Endothelial cell of umbilical vein (primary cell): ENCODE measurements at regions not wholly inside any gene's neighbourhood (a gene's known extent, or its start where the extent isn't known, plus 50 kb on each side); places are given as distances from the start of the nearest gene placed in this dataset.

ENCODE experiments used
- BruUV-seq: library from RNA; stranded (reverse); fragments of 400-500 nt; replicated peaks from 2 replicates; lab custom pipeline; 2021; lab: Mats Ljungman, UMichigan
- CTCF ChIA-PET: fragments of 300-600, 350-600 bp; sonication (Branson Sonifier 250); formaldehyde crosslinking; loops from one replicate; lab custom pipeline; 2021; ENCODE audit warnings: antibody characterized with exemption, inconsistent platforms; lab: Charles Lee
- POLR2A ChIA-PET: fragments of 300-600, 350-600 bp; sonication (Branson Sonifier 250); formaldehyde crosslinking; loops from one replicate; lab custom pipeline; 2021; ENCODE audit warnings: antibody characterized with exemption, inconsistent platforms; lab: Charles Lee
- DNase-seq: peaks from one replicate; pipeline ENCODE4 v3.0.0-alpha.2; 2011; ENCODE audit warnings: low read depth, low spot score
- FAIRE-seq: peaks from 2 replicates; lab custom pipeline; 2011; peaks lifted over from hg19 to GRCh38; lab: Jason Lieb, UNC
- H2AFZ ChIP-seq: 2 replicates; pipeline ENCODE4 v1.6.0; 2012; ENCODE audit warnings: low read depth, low read length, control low read depth, inconsistent platforms
- H3K27ac ChIP-seq: 2 replicates; pipeline ENCODE4 v1.5.1; 2011; ENCODE audit warnings: low read depth, mild to moderate bottlenecking, control low read depth, low read length, moderate library complexity; ENCODE audit not compliant: insufficient read depth
- H3K27me3 ChIP-seq, 2 experiments: 2 replicates each; pipeline versions ENCODE4 v1.6.0 to v1.6.1; 2011; ENCODE audit warnings: low read length in 2 of 2, mixed read lengths in 1 of 2; ENCODE audit not compliant: control insufficient read depth in 2 of 2, insufficient read depth in 2 of 2
- H3K36me3 ChIP-seq, 2 experiments: 2 replicates in 1 of 2; 3 replicates in 1 of 2; pipeline ENCODE4 v1.5.1; 2011; ENCODE audit warnings: low read length in 2 of 2, mild to moderate bottlenecking in 1 of 2, moderate library complexity in 1 of 2; ENCODE audit not compliant: control insufficient read depth in 2 of 2, insufficient read depth in 2 of 2; ENCODE audit errors: extremely low read depth in 1 of 2
- H3K4me1 ChIP-seq: 3 replicates; pipeline ENCODE4 v1.5.1; 2011; ENCODE audit warnings: mild to moderate bottlenecking, low read length; ENCODE audit not compliant: control insufficient read depth, insufficient read depth; ENCODE audit errors: extremely low read depth
- H3K4me2 ChIP-seq: 2 replicates; pipeline ENCODE4 v1.6.1; 2011; ENCODE audit warnings: low read length, control low read depth, mixed read lengths; ENCODE audit not compliant: insufficient read depth
- H3K4me3 ChIP-seq, 3 experiments: fragments of 200-600 bp in 1 of 3; sonication (generic), shearing (Covaris generic) in 1 of 3; replicated peaks in 1 of 3; 2 replicates each; pipeline ENCODE4 v1.5.1; 2011 to 2016; ENCODE audit warnings: control low read depth in 3 of 3, low read length in 3 of 3, mild to moderate bottlenecking in 2 of 3, inconsistent platforms in 1 of 3, low read depth in 1 of 3, moderate library complexity in 1 of 3; ENCODE audit not compliant: insufficient read depth in 1 of 3
- H3K79me2 ChIP-seq: 2 replicates; pipeline ENCODE4 v1.6.0; 2012; ENCODE audit warnings: low read length, inconsistent platforms; ENCODE audit not compliant: control insufficient read depth, insufficient read depth
- H3K9ac ChIP-seq: replicated peaks from 2 replicates; pipeline ENCODE3; 2011; ENCODE audit warnings: low read length, control low read depth; ENCODE audit not compliant: insufficient read depth; ENCODE audit errors: extremely low read depth
- H3K9me1 ChIP-seq: replicated peaks from 3 replicates; pipeline ENCODE4 v1.6.0; 2011; ENCODE audit warnings: mild to moderate bottlenecking, low read length; ENCODE audit not compliant: control insufficient read depth, insufficient read depth; ENCODE audit errors: extremely low read depth
- H3K9me3 ChIP-seq: replicated peaks from 2 replicates; pipeline ENCODE4 v1.5.1; 2012; ENCODE audit warnings: low read length, inconsistent platforms; ENCODE audit not compliant: control insufficient read depth, insufficient read depth
- H4K20me1 ChIP-seq: replicated peaks from 2 replicates; pipeline ENCODE3; 2011; ENCODE audit warnings: mild to moderate bottlenecking, low read length; ENCODE audit not compliant: control insufficient read depth, insufficient read depth; ENCODE audit errors: extremely low read depth
- CTCF ChIP-seq, 2 donors: IDR thresholded peaks; 1 replicate in 1 of 2; 2 replicates in 1 of 2; pipeline ENCODE4 v1.5.1; 2011; ENCODE audit warnings: low read length in 2 of 2, mild to moderate bottlenecking in 2 of 2, moderate library complexity in 2 of 2, control low read depth in 1 of 2, inconsistent platforms in 1 of 2, low read depth in 1 of 2; ENCODE audit not compliant: insufficient read depth in 1 of 2; ENCODE audit errors: extremely low read depth in 1 of 2
- EZH2 ChIP-seq: IDR thresholded peaks from 2 replicates; pipeline ENCODE4 v1.6.1; 2012; ENCODE audit warnings: borderline replicate concordance, low read depth, mild to moderate bottlenecking, moderate library complexity, low read length, inconsistent platforms; ENCODE audit not compliant: severe bottlenecking
- FOS ChIP-seq: IDR thresholded peaks from 2 replicates; pipeline ENCODE4 v1.6.1; 2011; ENCODE audit warnings: mild to moderate bottlenecking, low read length, moderate library complexity, borderline replicate concordance; ENCODE audit not compliant: insufficient read depth
- GATA2 ChIP-seq: IDR thresholded peaks from 2 replicates; pipeline ENCODE4 v1.7.0; 2011; ENCODE audit warnings: low read depth, mild to moderate bottlenecking, moderate library complexity, mixed read lengths, low read length; ENCODE audit not compliant: insufficient read length, insufficient read depth
- JUN ChIP-seq: IDR thresholded peaks from 2 replicates; pipeline ENCODE4 v1.6.1; 2011; ENCODE audit warnings: borderline replicate concordance, low read depth; ENCODE audit not compliant: insufficient read length, insufficient read depth
- MYC ChIP-seq: IDR thresholded peaks from one replicate; pipeline ENCODE4 v1.6.1; 2011; ENCODE audit warnings: mild to moderate bottlenecking, low read depth, low read length
- POLR2A ChIP-seq: IDR thresholded peaks from 2 replicates; pipeline ENCODE4 v1.6.1; 2012; ENCODE audit warnings: low read depth, mild to moderate bottlenecking, control low read depth, low read length
- POLR2AphosphoS5 ChIP-seq: IDR thresholded peaks from 2 replicates; pipeline ENCODE4 v1.6.1; 2012; ENCODE audit warnings: low read depth, mild to moderate bottlenecking, control low read depth, low read length, moderate library complexity; ENCODE audit not compliant: insufficient read depth
- dilution Hi-C: fragments of 300-500 bp; cut with MboI; formaldehyde crosslinking; loops from one replicate; pipeline ENCODE4 v1.15.0; 2019; ENCODE audit warnings: low sequenced_read_pairs; ENCODE audit not compliant: extremely low pct_ligation_motif_present
- intact Hi-C: fragments of 100-400 bp; cut with micrococcal nuclease; formaldehyde crosslinking; loops from one replicate; pipeline ENCODE4 v1.10.0; 2022
- TF ChIP-seq, protein P1 (sequence below): IDR thresholded peaks from 2 replicates; pipeline ENCODE4 v1.6.1; 2011; ENCODE audit not compliant: insufficient read depth, insufficient read length

DNA sequence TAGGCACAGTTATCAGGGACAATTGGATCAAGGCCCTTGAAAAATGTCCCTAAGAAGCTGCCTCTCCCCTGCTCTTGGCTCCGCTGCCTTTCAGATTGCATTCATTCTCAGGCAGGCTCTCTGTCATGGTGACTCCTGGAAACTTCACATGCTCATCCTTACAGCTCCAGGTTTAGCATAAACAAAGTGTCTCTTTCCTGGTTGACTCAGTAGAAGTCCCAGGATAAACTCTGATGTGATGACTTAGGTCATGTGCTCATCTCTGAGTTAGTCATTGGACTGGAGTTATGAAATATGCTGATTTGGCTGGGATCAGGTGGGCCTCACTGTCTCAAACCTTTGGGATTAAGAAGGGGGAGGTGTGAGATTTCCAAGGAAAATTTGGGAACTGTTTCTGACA lies 243.8 kb downstream of the ZNF621 start:
- no peaks in the 10 kb centered on the region for H3K9me1 ChIP-seq
- H3K9ac ChIP-seq: no peak overlapping the region
- DNase-seq (no peak), FAIRE-seq (no peak)
- CTCF ChIA-PET: interaction anchor here (1.1 kb wide), 1 partner anchor 15 kb away, joined by 4 read pairs; no protein-coding TSS in a partner anchor
- no peaks in the 10 kb centered on the region for H3K9me3 ChIP-seq
- POLR2A ChIA-PET: no interaction called here
- no peaks in the 10 kb centered on the region for H3K36me3 ChIP-seq
- no peak for TF ChIP-seq EZH2
- TF ChIP-seq POLR2AphosphoS5: no peak
- TF ChIP-seq FOS: no peak
- TF ChIP-seq MYC: no peak
- TF ChIP-seq, protein P1, sequence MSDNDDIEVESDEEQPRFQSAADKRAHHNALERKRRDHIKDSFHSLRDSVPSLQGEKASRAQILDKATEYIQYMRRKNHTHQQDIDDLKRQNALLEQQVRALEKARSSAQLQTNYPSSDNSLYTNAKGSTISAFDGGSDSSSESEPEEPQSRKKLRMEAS: no peak
- TF ChIP-seq CTCF (IDR thresholded peaks at IDR 0.05; ENCODE audit: extremely low read depth in 1 of 2, insufficient read depth in 1 of 2, low read depth in 1 of 2, low read length in 2 of 2): no peak
- no peak for TF ChIP-seq POLR2A
- TF ChIP-seq JUN: no peak
- no peak for TF ChIP-seq GATA2
- H3K4me2 ChIP-seq: no peak overlapping the region
- H3K79me2 ChIP-seq: no peaks in the 10 kb centered on the region
- H3K4me3 ChIP-seq: no peak overlapping the region
- no peaks in the 10 kb centered on the region for H4K20me1 ChIP-seq
- no peak overlapping the region for H2AFZ ChIP-seq
- dilution Hi-C loops: no loop called here
- intact Hi-C loops: no loop called here
- H3K4me1 ChIP-seq: no peaks in the 10 kb centered on the region
- H3K27ac ChIP-seq: no peak overlapping the region
- BruUV-seq: no TSS peak
- no peaks in the 10 kb centered on the region for H3K27me3 ChIP-seq
